GM23338 (cell line): ENCODE measurements at regions not wholly inside any gene's neighbourhood (a gene's known extent, or its start where the extent isn't known, plus 50 kb on each side); places are given as distances from the start of the nearest gene placed in this dataset.

ENCODE experiments used
- ATAC-seq: fragments of 200-7000 bp; cut with Tn5 transposase; 3 replicates; pipeline ENCODE4 v1.9.1; 2020
- DNase-seq: peaks from one replicate; pipeline ENCODE4 v3.0.0-alpha.2; 2015; ENCODE audit warnings: low spot score
- H2AFZ ChIP-seq: fragments of 200-600 bp; sonication (generic); 2 replicates; pipeline ENCODE4 v1.8.0; 2016; ENCODE audit warnings: antibody characterized with exemption, mild to moderate bottlenecking, moderate library complexity
- H3F3A ChIP-seq: fragments of 200-600 bp; sonication (generic); replicated peaks from 2 replicates; pipeline ENCODE4 v1.8.0; 2017; ENCODE audit warnings: antibody characterized with exemption, mixed run types, low read depth
- H3K27ac ChIP-seq: fragments of 200-600 bp; sonication (generic); 2 replicates; pipeline ENCODE4 v1.6.1; 2016; ENCODE audit warnings: low read depth
- H3K27me3 ChIP-seq: fragments of 200-600 bp; sonication (generic); 2 replicates; pipeline ENCODE4 v1.8.0; 2016; ENCODE audit warnings: mild to moderate bottlenecking, mixed run types, moderate library complexity; ENCODE audit not compliant: insufficient read depth
- H3K36me3 ChIP-seq: fragments of 200-600 bp; sonication (generic); 2 replicates; pipeline ENCODE4 v1.8.0; 2016; ENCODE audit warnings: mild to moderate bottlenecking; ENCODE audit not compliant: insufficient read depth
- H3K4me1 ChIP-seq: fragments of 200-600 bp; sonication (generic); 2 replicates; pipeline ENCODE4 v1.8.0; 2016; ENCODE audit warnings: mild to moderate bottlenecking, moderate library complexity; ENCODE audit not compliant: insufficient read depth
- H3K4me2 ChIP-seq: fragments of 200-600 bp; sonication (generic); 2 replicates; pipeline ENCODE4 v1.7.1; 2017; ENCODE audit warnings: mixed run types
- H3K4me3 ChIP-seq: fragments of 200-600 bp; sonication (generic); 2 replicates; pipeline ENCODE4 v1.6.1; 2016; ENCODE audit warnings: mixed run types
- H3K79me2 ChIP-seq: fragments of 200-600 bp; sonication (generic); replicated peaks from 2 replicates; pipeline ENCODE4 v1.8.0; 2017; ENCODE audit warnings: mild to moderate bottlenecking; ENCODE audit not compliant: insufficient read depth
- H3K9me2 ChIP-seq: fragments of 200-600 bp; sonication (generic); 2 replicates; pipeline ENCODE4 v1.8.0; 2017; ENCODE audit not compliant: insufficient read depth
- H4K20me1 ChIP-seq: fragments of 200-600 bp; sonication (generic); replicated peaks from 2 replicates; pipeline ENCODE4 v1.8.0; 2017; ENCODE audit warnings: mild to moderate bottlenecking; ENCODE audit not compliant: insufficient read depth
- H3K27ac Mint-ChIP-seq: 2 replicates; pipeline ENCODE4 v1.8.0; 2020; ENCODE audit warnings: inconsistent platforms, mild to moderate bottlenecking, moderate library complexity, mixed read lengths
- H3K27me3 Mint-ChIP-seq: 3 replicates; pipeline ENCODE4 v1.8.0; 2022; ENCODE audit warnings: low read depth, mild to moderate bottlenecking, moderate library complexity, mixed read lengths, inconsistent platforms; ENCODE audit not compliant: insufficient read depth, poor library complexity
- H3K36me3 Mint-ChIP-seq: 3 replicates; pipeline ENCODE4 v1.8.0; 2021; ENCODE audit warnings: low read depth, mild to moderate bottlenecking, inconsistent platforms, moderate library complexity, mixed read lengths
- H3K4me1 Mint-ChIP-seq: 3 replicates; pipeline ENCODE4 v1.8.0; 2020; ENCODE audit warnings: mild to moderate bottlenecking, inconsistent platforms, mixed read lengths
- H3K4me3 Mint-ChIP-seq: 3 replicates; pipeline ENCODE4 v1.8.0; 2021; ENCODE audit warnings: moderate library complexity, mild to moderate bottlenecking, inconsistent platforms, mixed read lengths
- H3K9me3 Mint-ChIP-seq: 3 replicates; pipeline ENCODE4 v1.8.0; 2020; ENCODE audit warnings: moderate library complexity, mild to moderate bottlenecking, inconsistent platforms, mixed read lengths
- CREB1 ChIP-seq: fragments of 250-450 bp; sonication (Bioruptor Pico); IDR thresholded peaks from 2 replicates; pipeline ENCODE4 v1.5.0; 2020; ENCODE audit warnings: low read depth, mild to moderate bottlenecking, moderate library complexity
- CTCF ChIP-seq, 2 experiments: fragments of 200-600 bp in 1 of 2; sonication (generic) in 1 of 2; conservative IDR thresholded peaks; 2 replicates each; pipeline versions ENCODE4 v1.5.1 to v1.6.1; 2016 to 2017; ENCODE audit warnings: antibody characterized with exemption in 2 of 2, low read depth in 2 of 2, mild to moderate bottlenecking in 2 of 2, moderate library complexity in 1 of 2
- ETS1 ChIP-seq: IDR thresholded peaks from 2 replicates; pipeline ENCODE4 v1.6.1; 2016; ENCODE audit warnings: antibody characterized with exemption
- EZH2 ChIP-seq: fragments of 200-600 bp; sonication (generic); IDR thresholded peaks from one replicate; pipeline ENCODE4 v1.8.0; 2017; ENCODE audit warnings: antibody characterized with exemption, mild to moderate bottlenecking, low read depth; ENCODE audit not compliant: unreplicated experiment
- EZH2phosphoT487 ChIP-seq: fragments of 200-600 bp; sonication (generic); IDR thresholded peaks from one replicate; pipeline ENCODE4 v1.8.1; 2018; ENCODE audit warnings: antibody characterized with exemption; ENCODE audit not compliant: unreplicated experiment
- JUNB ChIP-seq: IDR thresholded peaks from one replicate; pipeline ENCODE4 v1.6.1; 2016; ENCODE audit warnings: antibody characterized with exemption; ENCODE audit not compliant: unreplicated experiment
- NANOG ChIP-seq: IDR thresholded peaks from 2 replicates; pipeline ENCODE4 v1.6.1; 2016; ENCODE audit warnings: antibody characterized with exemption, borderline replicate concordance
- POLR2AphosphoS5 ChIP-seq: IDR thresholded peaks from 2 replicates; pipeline ENCODE4 v1.6.1; 2016; ENCODE audit warnings: antibody characterized with exemption, low read depth
- REST ChIP-seq: IDR thresholded peaks from one replicate; pipeline ENCODE4 v1.6.1; 2018; ENCODE audit warnings: antibody characterized with exemption; ENCODE audit not compliant: unreplicated experiment
- STAT1 ChIP-seq: IDR thresholded peaks from one replicate; pipeline ENCODE4 v1.6.1; 2016; ENCODE audit warnings: antibody characterized with exemption; ENCODE audit not compliant: unreplicated experiment
- ZNF114 ChIP-seq: fragments of 250-450 bp; sonication (Bioruptor Pico); IDR thresholded peaks from 2 replicates; pipeline ENCODE4 v1.5.0; 2020; ENCODE audit warnings: mild to moderate bottlenecking, moderate library complexity
- ZNF331 ChIP-seq: fragments of 250-450 bp; sonication (Bioruptor Pico); IDR thresholded peaks from 2 replicates; pipeline ENCODE4 v1.5.0; 2020; ENCODE audit warnings: low read depth, mild to moderate bottlenecking, moderate library complexity
- TF ChIP-seq, protein P1 (sequence below): fragments of 250-450 bp; sonication (Bioruptor Pico); IDR thresholded peaks from 2 replicates; pipeline ENCODE4 v1.5.0; 2020; ENCODE audit warnings: mild to moderate bottlenecking, moderate library complexity

DNA sequence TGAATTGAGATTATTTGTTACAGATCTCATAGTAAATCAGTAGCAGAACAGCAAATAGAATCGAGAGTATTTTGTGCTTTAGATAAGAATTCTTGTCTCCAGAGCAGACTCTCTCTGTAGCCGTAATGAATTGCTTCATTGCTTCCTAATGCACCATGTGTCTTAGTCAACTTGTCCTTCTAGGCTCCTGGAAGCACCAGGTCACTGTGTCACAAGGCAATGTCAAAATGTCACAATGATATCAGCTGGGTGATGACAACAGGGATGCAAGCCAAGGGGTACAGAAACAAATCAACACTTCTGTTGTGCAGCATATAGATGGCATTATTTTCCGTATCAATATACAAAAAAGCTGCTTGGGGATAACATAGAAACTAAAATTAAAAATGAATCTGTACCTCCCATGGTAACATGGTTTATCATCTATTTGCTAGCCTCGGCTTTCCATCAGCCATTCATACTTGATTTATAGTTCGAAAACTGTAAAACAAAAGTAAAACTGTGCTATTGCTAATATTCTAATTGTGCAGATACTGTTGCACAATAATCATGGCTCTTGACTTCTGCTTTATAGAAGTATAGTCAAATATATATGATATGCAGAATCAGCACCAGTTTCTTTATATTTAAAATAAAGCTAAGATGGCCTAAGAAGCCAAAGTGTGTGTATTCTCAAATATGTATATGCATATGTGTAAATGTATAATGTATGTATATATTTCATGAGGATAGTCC, 435.9 kb upstream of the TLE4 start:
- Mint-ChIP-seq H3K36me3 (no peaks in the 10 kb centered on the region), H3K27me3 (peaks cover 6% of the 10 kb centered on the region), H3K27ac (no peak overlapping the region), H3K4me1 (peaks cover 15% of the 10 kb centered on the region), H3K9me3 (no peaks in the 10 kb centered on the region), H3K4me3 (no peak overlapping the region)
- Histone ChIP-seq H3K4me2 (no peak overlapping the region), H3K36me3 (no peaks in the 10 kb centered on the region), H2AFZ (no peak overlapping the region), H3K4me1 (no peaks in the 10 kb centered on the region; the same call in 1 of the 2 replicates), H4K20me1 (no peaks in the 10 kb centered on the region), H3K79me2 (no peaks in the 10 kb centered on the region), H3K27me3 (no peaks in the 10 kb centered on the region), H3K4me3 (no peak overlapping the region), H3F3A (no peaks in the 10 kb centered on the region), H3K9me2 (no peaks in the 10 kb centered on the region), H3K27ac (no peak overlapping the region)
- no peak for DNase-seq
- ATAC-seq = no peak
- TF ChIP-seq REST (no peak), CTCF (conservative IDR thresholded peaks at IDR 0.05; ENCODE audit: low read depth in 2 of 2) (no peak), EZH2 (no peak), ETS1 (no peak), ZNF331 (CRISPR knock-in tag) (no peak), NANOG (no peak), EZH2phosphoT487 (no peak), CREB1 (CRISPR knock-in tag) (no peak), JUNB (no peak), POLR2AphosphoS5 (no peak), STAT1 (no peak), ZNF114 (CRISPR knock-in tag) (no peak)
- TF ChIP-seq, protein P1, sequence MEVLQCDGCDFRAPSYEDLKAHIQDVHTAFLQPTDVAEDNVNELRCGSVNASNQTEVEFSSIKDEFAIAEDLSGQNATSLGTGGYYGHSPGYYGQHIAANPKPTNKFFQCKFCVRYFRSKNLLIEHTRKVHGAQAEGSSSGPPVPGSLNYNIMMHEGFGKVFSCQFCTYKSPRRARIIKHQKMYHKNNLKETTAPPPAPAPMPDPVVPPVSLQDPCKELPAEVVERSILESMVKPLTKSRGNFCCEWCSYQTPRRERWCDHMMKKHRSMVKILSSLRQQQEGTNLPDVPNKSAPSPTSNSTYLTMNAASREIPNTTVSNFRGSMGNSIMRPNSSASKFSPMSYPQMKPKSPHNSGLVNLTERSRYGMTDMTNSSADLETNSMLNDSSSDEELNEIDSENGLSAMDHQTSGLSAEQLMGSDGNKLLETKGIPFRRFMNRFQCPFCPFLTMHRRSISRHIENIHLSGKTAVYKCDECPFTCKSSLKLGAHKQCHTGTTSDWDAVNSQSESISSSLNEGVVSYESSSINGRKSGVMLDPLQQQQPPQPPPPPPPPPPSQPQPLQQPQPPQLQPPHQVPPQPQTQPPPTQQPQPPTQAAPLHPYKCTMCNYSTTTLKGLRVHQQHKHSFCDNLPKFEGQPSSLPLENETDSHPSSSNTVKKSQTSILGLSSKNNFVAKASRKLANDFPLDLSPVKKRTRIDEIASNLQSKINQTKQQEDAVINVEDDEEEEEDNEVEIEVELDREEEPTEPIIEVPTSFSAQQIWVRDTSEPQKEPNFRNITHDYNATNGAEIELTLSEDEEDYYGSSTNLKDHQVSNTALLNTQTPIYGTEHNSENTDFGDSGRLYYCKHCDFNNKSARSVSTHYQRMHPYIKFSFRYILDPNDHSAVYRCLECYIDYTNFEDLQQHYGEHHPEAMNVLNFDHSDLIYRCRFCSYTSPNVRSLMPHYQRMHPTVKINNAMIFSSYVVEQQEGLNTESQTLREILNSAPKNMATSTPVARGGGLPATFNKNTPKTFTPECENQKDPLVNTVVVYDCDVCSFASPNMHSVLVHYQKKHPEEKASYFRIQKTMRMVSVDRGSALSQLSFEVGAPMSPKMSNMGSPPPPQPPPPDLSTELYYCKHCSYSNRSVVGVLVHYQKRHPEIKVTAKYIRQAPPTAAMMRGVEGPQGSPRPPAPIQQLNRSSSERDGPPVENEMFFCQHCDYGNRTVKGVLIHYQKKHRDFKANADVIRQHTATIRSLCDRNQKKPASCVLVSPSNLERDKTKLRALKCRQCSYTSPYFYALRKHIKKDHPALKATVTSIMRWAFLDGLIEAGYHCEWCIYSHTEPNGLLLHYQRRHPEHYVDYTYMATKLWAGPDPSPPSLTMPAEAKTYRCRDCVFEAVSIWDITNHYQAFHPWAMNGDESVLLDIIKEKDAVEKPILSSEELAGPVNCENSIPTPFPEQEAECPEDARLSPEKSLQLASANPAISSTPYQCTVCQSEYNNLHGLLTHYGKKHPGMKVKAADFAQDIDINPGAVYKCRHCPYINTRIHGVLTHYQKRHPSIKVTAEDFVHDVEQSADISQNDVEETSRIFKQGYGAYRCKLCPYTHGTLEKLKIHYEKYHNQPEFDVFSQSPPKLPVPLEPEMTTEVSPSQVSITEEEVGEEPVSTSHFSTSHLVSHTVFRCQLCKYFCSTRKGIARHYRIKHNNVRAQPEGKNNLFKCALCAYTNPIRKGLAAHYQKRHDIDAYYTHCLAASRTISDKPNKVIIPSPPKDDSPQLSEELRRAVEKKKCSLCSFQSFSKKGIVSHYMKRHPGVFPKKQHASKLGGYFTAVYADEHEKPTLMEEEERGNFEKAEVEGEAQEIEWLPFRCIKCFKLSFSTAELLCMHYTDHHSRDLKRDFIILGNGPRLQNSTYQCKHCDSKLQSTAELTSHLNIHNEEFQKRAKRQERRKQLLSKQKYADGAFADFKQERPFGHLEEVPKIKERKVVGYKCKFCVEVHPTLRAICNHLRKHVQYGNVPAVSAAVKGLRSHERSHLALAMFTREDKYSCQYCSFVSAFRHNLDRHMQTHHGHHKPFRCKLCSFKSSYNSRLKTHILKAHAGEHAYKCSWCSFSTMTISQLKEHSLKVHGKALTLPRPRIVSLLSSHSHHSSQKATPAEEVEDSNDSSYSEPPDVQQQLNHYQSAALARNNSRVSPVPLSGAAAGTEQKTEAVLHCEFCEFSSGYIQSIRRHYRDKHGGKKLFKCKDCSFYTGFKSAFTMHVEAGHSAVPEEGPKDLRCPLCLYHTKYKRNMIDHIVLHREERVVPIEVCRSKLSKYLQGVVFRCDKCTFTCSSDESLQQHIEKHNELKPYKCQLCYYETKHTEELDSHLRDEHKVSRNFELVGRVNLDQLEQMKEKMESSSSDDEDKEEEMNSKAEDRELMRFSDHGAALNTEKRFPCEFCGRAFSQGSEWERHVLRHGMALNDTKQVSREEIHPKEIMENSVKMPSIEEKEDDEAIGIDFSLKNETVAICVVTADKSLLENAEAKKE (CRISPR knock-in tag) = no peak
